PC-9 (cell line): ENCODE measurements at regions not wholly inside any gene's neighbourhood (a gene's known extent, or its start where the extent isn't known, plus 50 kb on each side); places are given as distances from the start of the nearest gene placed in this dataset.

Experiments
- CTCF ChIP-seq: fragments of 200-600 bp; sonication (generic); conservative IDR thresholded peaks from 2 replicates; pipeline ENCODE4 v1.6.1; 2017; ENCODE audit warnings: mixed run types, antibody characterized with exemption, mild to moderate bottlenecking, moderate library complexity
- EZH2 ChIP-seq: fragments of 200-600 bp; sonication (generic); IDR thresholded peaks from 2 replicates; pipeline ENCODE4 v1.8.0; 2017; ENCODE audit warnings: antibody characterized with exemption, low read depth

GRCh38 chrX:95626748-95627147 lies 1057.9 kb upstream of the DIAPH2 start:
- TF ChIP-seq CTCF (no peak), EZH2 (no peak)
